ENCODE measurements at regions not wholly inside any gene's neighbourhood (a gene's known extent, or its start where the extent isn't known, plus 50 kb on each side); places are given as distances from the start of the nearest gene placed in this dataset.

DNA sequence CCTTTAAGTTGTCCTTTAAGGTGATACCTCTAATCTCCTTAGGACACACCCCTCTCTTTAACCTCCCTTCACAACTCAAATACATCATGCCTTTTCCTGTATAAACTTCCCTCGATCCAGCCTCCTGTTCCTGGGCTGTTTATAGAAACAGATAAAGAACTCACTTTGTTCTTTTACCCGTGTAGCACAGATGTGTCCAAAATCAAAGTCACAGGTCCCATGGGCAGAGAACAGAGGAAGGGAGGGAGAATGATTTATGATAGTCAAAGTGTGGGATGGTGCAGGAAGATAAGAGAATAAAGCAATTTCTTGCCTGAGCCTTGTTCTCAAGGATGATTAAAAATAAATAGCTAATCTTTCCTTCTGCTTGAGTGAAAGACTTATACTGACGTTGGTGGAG, 50.3 kb upstream of the CABCOCO1 start:
- H3K4me3 ChIP-seq (replicated peaks in 1 of 4; ENCODE audit: control extremely low read depth in 1 of 4, insufficient read depth in 1 of 4, low read depth in 3 of 4, low read length in 4 of 4), result no peak overlapping the region
- H3K9ac ChIP-seq (ENCODE audit: insufficient read depth, low read length), result no peak overlapping the region
- H2AFZ ChIP-seq (ENCODE audit: low read length), result no peak overlapping the region
- TF ChIP-seq EZH2 (IDR thresholded peaks at IDR 0.05; ENCODE audit: low read length, missing control alignments), result no peak
- TF ChIP-seq, protein P1, sequence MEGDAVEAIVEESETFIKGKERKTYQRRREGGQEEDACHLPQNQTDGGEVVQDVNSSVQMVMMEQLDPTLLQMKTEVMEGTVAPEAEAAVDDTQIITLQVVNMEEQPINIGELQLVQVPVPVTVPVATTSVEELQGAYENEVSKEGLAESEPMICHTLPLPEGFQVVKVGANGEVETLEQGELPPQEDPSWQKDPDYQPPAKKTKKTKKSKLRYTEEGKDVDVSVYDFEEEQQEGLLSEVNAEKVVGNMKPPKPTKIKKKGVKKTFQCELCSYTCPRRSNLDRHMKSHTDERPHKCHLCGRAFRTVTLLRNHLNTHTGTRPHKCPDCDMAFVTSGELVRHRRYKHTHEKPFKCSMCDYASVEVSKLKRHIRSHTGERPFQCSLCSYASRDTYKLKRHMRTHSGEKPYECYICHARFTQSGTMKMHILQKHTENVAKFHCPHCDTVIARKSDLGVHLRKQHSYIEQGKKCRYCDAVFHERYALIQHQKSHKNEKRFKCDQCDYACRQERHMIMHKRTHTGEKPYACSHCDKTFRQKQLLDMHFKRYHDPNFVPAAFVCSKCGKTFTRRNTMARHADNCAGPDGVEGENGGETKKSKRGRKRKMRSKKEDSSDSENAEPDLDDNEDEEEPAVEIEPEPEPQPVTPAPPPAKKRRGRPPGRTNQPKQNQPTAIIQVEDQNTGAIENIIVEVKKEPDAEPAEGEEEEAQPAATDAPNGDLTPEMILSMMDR (conservative IDR thresholded peaks at IDR 0.05 in 1 of 2, IDR thresholded peaks at IDR 0.05 in 1 of 2; ENCODE audit: low read depth in 1 of 2, low read length in 2 of 2), result no peak
- peak in 1 of 2 donors; percentile 31 for DNase-seq (ENCODE audit: low read depth in 2 of 2)
- H4K20me1 ChIP-seq (ENCODE audit: control insufficient read depth, extremely low read depth, insufficient read depth, low read length), result no peaks in the 10 kb centered on the region
- no peaks in the 10 kb centered on the region for H3K27me3 ChIP-seq (ENCODE audit: control insufficient read depth, insufficient read depth, low read length)
- no peaks in the 10 kb centered on the region for H3K4me1 ChIP-seq (ENCODE audit: control insufficient read depth, extremely low read depth, insufficient read depth, low read length)
- no peaks in the 10 kb centered on the region for H3K9me3 ChIP-seq (ENCODE audit: control insufficient read depth, insufficient read depth, low read depth, low read length)
- H3K4me2 ChIP-seq (ENCODE audit: extremely low read depth, insufficient read depth, low read length), result no peak overlapping the region
- H3K27ac ChIP-seq (ENCODE audit: insufficient read depth, low read length), result no peak overlapping the region
- H3K79me2 ChIP-seq (ENCODE audit: control insufficient read depth, insufficient read depth, low read length), result no peaks in the 10 kb centered on the region
- no peaks in the 10 kb centered on the region for H3K36me3 ChIP-seq (ENCODE audit: control insufficient read depth, insufficient read depth, low read length)

DNA sequence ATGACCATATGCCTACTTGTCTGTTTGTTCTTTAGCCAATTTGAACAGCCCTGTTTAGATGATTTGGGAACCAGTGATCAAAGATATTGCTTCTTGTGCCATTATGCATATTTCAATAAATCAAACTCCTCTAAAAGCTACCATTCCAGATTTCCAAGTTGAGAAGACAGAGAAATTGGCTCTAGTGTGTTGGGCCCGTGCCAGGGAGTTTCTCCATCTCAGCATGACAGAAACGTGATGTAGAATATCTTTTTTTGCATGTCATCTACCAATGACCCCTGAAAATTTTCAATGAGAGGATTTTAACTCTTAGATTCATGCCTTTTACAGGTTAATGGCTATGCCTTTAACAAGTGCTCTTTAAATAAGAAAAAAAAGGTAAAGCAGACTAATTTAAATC, 50.7 kb upstream of the CABCOCO1 start:
- Histone ChIP-seq H3K79me2 (ENCODE audit: control insufficient read depth, insufficient read depth, low read length) (no peaks in the 10 kb centered on the region), H3K27me3 (ENCODE audit: control insufficient read depth, insufficient read depth, low read length) (no peaks in the 10 kb centered on the region), H3K4me1 (ENCODE audit: control insufficient read depth, extremely low read depth, insufficient read depth, low read length) (no peaks in the 10 kb centered on the region), H2AFZ (ENCODE audit: low read length) (no peak overlapping the region), H3K4me2 (ENCODE audit: extremely low read depth, insufficient read depth, low read length) (no peak overlapping the region), H3K9me3 (ENCODE audit: control insufficient read depth, insufficient read depth, low read depth, low read length) (no peaks in the 10 kb centered on the region), H3K27ac (ENCODE audit: insufficient read depth, low read length) (no peak overlapping the region), H3K9ac (ENCODE audit: insufficient read depth, low read length) (no peak overlapping the region), H3K36me3 (ENCODE audit: control insufficient read depth, insufficient read depth, low read length) (no peaks in the 10 kb centered on the region), H3K4me3 (replicated peaks in 1 of 4; ENCODE audit: control extremely low read depth in 1 of 4, insufficient read depth in 1 of 4, low read depth in 3 of 4, low read length in 4 of 4) (no peak overlapping the region), H4K20me1 (ENCODE audit: control insufficient read depth, extremely low read depth, insufficient read depth, low read length) (no peaks in the 10 kb centered on the region)
- no peak for DNase-seq (ENCODE audit: low read depth in 2 of 2)
- TF ChIP-seq, protein P1 (conservative IDR thresholded peaks at IDR 0.05 in 1 of 2, IDR thresholded peaks at IDR 0.05 in 1 of 2; ENCODE audit: low read depth in 1 of 2, low read length in 2 of 2), result no peak
- TF ChIP-seq EZH2 (IDR thresholded peaks at IDR 0.05; ENCODE audit: low read length, missing control alignments), result no peak

DNA sequence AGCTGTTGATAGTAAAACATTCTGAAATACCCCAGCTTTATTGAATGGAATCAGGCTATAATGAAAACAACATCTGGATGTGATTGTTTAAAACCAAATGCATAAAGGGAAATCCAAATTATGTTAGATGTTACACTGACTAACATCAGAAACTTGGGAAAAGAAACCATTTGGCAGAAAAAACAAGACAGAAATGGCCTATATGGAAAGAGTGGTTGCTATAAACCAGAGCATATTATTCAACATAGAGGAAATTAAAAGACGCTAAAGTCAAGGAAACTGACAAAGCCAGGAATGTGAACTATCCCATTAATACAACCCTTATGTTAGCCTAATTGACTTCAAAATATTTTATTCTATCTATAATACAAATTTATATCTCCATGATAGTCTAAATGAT, 53.0 kb upstream of the CABCOCO1 start:
- H3K27ac ChIP-seq (ENCODE audit: insufficient read depth, low read length), result no peak overlapping the region
- no peak for DNase-seq (ENCODE audit: low read depth in 2 of 2)
- no peaks in the 10 kb centered on the region for H3K4me1 ChIP-seq (ENCODE audit: control insufficient read depth, extremely low read depth, insufficient read depth, low read length)

More for the DNA sequence above, 53.0 kb upstream of the CABCOCO1 start:
- no peaks in the 10 kb centered on the region for H4K20me1 ChIP-seq (ENCODE audit: control insufficient read depth, extremely low read depth, insufficient read depth, low read length)
- no peak overlapping the region for H3K4me3 ChIP-seq (replicated peaks in 1 of 4; ENCODE audit: control extremely low read depth in 1 of 4, insufficient read depth in 1 of 4, low read depth in 3 of 4, low read length in 4 of 4)
- H3K9me3 ChIP-seq (ENCODE audit: control insufficient read depth, insufficient read depth, low read depth, low read length), result no peaks in the 10 kb centered on the region
- no peaks in the 10 kb centered on the region for H3K79me2 ChIP-seq (ENCODE audit: control insufficient read depth, insufficient read depth, low read length)
- H3K27me3 ChIP-seq (ENCODE audit: control insufficient read depth, insufficient read depth, low read length), result no peaks in the 10 kb centered on the region
- no peak overlapping the region for H2AFZ ChIP-seq (ENCODE audit: low read length)
- TF ChIP-seq EZH2 (IDR thresholded peaks at IDR 0.05; ENCODE audit: low read length, missing control alignments), result no peak
- TF ChIP-seq, protein P1 (conservative IDR thresholded peaks at IDR 0.05 in 1 of 2, IDR thresholded peaks at IDR 0.05 in 1 of 2; ENCODE audit: low read depth in 1 of 2, low read length in 2 of 2), result no peak
- H3K4me2 ChIP-seq (ENCODE audit: extremely low read depth, insufficient read depth, low read length), result no peak overlapping the region
- H3K9ac ChIP-seq (ENCODE audit: insufficient read depth, low read length), result no peak overlapping the region
- no peaks in the 10 kb centered on the region for H3K36me3 ChIP-seq (ENCODE audit: control insufficient read depth, insufficient read depth, low read length)
